Activated naive CD8-positive, alpha-beta T cell treated with anti-CD3 and anti-CD28 coated beads, Interleukin-2, amount 10 ng/mL, durations not matched to agents 7 days and 5 days (primary cell): ENCODE measurements at regions not wholly inside any gene's neighbourhood (a gene's known extent, or its start where the extent isn't known, plus 50 kb on each side); places are given as distances from the start of the nearest gene placed in this dataset.
A peak's percentile ranks its signal among the peaks of the same experiment; 100 is the strongest.

Experiments
- ATAC-seq: fragments of 150-1000 bp; cut with Tn5 transposase; one replicate; pipeline ENCODE4 v1.10.0; 2021; ENCODE audit warnings: low read depth, moderate library complexity
- POLR2A ChIA-PET: fragments of 350-600 bp; sonication (Branson Sonifier 250); formaldehyde crosslinking; loops from one replicate; lab custom pipeline; 2021; ENCODE audit warnings: antibody characterized with exemption; lab: Charles Lee
- DNase-seq: peaks from one replicate; pipeline ENCODE4 v3.0.0; 2021
- H3K27ac Mint-ChIP-seq: one replicate; pipeline ENCODE4 v1.8.0; 2022; ENCODE audit warnings: mild to moderate bottlenecking, mixed read lengths
- H3K27me3 Mint-ChIP-seq: one replicate; pipeline ENCODE4 v1.8.0; 2022; ENCODE audit warnings: mild to moderate bottlenecking, moderate library complexity, mixed read lengths
- H3K36me3 Mint-ChIP-seq: one replicate; pipeline ENCODE4 v1.8.0; 2021; ENCODE audit warnings: mild to moderate bottlenecking, mixed read lengths
- H3K4me1 Mint-ChIP-seq: one replicate; pipeline ENCODE4 v1.8.0; 2021; ENCODE audit warnings: mixed read lengths
- H3K4me3 Mint-ChIP-seq: one replicate; pipeline ENCODE4 v1.8.0; 2022; ENCODE audit warnings: mild to moderate bottlenecking, moderate library complexity, mixed read lengths
- H3K9me3 Mint-ChIP-seq: one replicate; pipeline ENCODE4 v1.8.0; 2021; ENCODE audit warnings: mixed read lengths

- H3K27ac Mint-ChIP-seq, result no peak overlapping the region
- H3K4me3 Mint-ChIP-seq, result no peak overlapping the region
- POLR2A ChIA-PET, result no interaction called here
- H3K9me3 Mint-ChIP-seq, result peaks cover 12% of the 10 kb centered on the region
- H3K4me1 Mint-ChIP-seq, result no peaks in the 10 kb centered on the region
- peaks cover 9% of the 10 kb centered on the region for H3K36me3 Mint-ChIP-seq
- no peaks in the 10 kb centered on the region for H3K27me3 Mint-ChIP-seq
- DNase-seq, result no peak
- ATAC-seq, result no peak
Observed at GRCh38 chr2:217325816-217326215, 466.0 kb upstream of the TNP1 start.

- H3K27ac Mint-ChIP-seq, result no peak overlapping the region
- no peak for DNase-seq
- POLR2A ChIA-PET, result no interaction called here
- H3K4me1 Mint-ChIP-seq, result no peaks in the 10 kb centered on the region
- peaks cover 9% of the 10 kb centered on the region for H3K36me3 Mint-ChIP-seq
- H3K9me3 Mint-ChIP-seq, result peaks cover 12% of the 10 kb centered on the region
- H3K4me3 Mint-ChIP-seq, result no peak overlapping the region
- H3K27me3 Mint-ChIP-seq, result no peaks in the 10 kb centered on the region
- ATAC-seq, result no peak
Observed at GRCh38 chr2:217325251-217325650, 465.4 kb upstream of the TNP1 start.

GRCh38 chr2:217316743-217317142 lies 456.9 kb upstream of the TNP1 start:
- ATAC-seq, result peak; percentile 61
- Mint-ChIP-seq H3K36me3 (peaks cover 10% of the 10 kb centered on the region), H3K27ac (no peak overlapping the region), H3K4me3 (no peak overlapping the region), H3K27me3 (peaks cover 2% of the 10 kb centered on the region), H3K9me3 (peaks cover 3% of the 10 kb centered on the region), H3K4me1 (peaks cover 12% of the 10 kb centered on the region)
- DNase-seq, result no peak
- POLR2A ChIA-PET, result no interaction called here

GRCh38 chr2:217314021-217314460 lies 454.2 kb upstream of the TNP1 start:
- H3K4me3 Mint-ChIP-seq, result no peak overlapping the region
- H3K9me3 Mint-ChIP-seq, result peaks cover 5% of the 10 kb centered on the region
- H3K36me3 Mint-ChIP-seq, result peaks cover 10% of the 10 kb centered on the region
- DNase-seq (no peak), ATAC-seq (no peak)
- POLR2A ChIA-PET, result no interaction called here
- peaks cover 12% of the 10 kb centered on the region for H3K4me1 Mint-ChIP-seq
- no peak overlapping the region for H3K27ac Mint-ChIP-seq
- peaks cover 2% of the 10 kb centered on the region for H3K27me3 Mint-ChIP-seq

GRCh38 chr2:217313386-217313785 lies 453.5 kb upstream of the TNP1 start:
- Mint-ChIP-seq H3K27me3 (peaks cover 2% of the 10 kb centered on the region), H3K9me3 (peaks cover 6% of the 10 kb centered on the region), H3K4me3 (no peak overlapping the region), H3K4me1 (peaks cover 12% of the 10 kb centered on the region), H3K27ac (no peak overlapping the region), H3K36me3 (peaks cover 10% of the 10 kb centered on the region)
- no peak for ATAC-seq
- no peak for DNase-seq
- POLR2A ChIA-PET, result no interaction called here

- no peak overlapping the region for H3K27ac Mint-ChIP-seq
- no peaks in the 10 kb centered on the region for H3K4me1 Mint-ChIP-seq
- no peak for DNase-seq
- H3K27me3 Mint-ChIP-seq, result peaks cover 4% of the 10 kb centered on the region
- H3K36me3 Mint-ChIP-seq, result no peaks in the 10 kb centered on the region
- POLR2A ChIA-PET, result no interaction called here
- ATAC-seq, result no peak
- peaks cover 3% of the 10 kb centered on the region for H3K9me3 Mint-ChIP-seq
- H3K4me3 Mint-ChIP-seq, result no peak overlapping the region
Observed at GRCh38 chr2:217309056-217309455, 449.2 kb upstream of the TNP1 start.

- ATAC-seq (no peak), DNase-seq (no peak)
- Mint-ChIP-seq H3K9me3 (peaks cover 3% of the 10 kb centered on the region), H3K4me3 (no peak overlapping the region), H3K36me3 (no peaks in the 10 kb centered on the region), H3K27me3 (peaks cover 4% of the 10 kb centered on the region), H3K27ac (no peak overlapping the region), H3K4me1 (no peaks in the 10 kb centered on the region)
- POLR2A ChIA-PET, result no interaction called here
Observed at GRCh38 chr2:217307023-217307422, 447.2 kb upstream of the TNP1 start.

- no peaks in the 10 kb centered on the region for H3K4me1 Mint-ChIP-seq
- peaks cover 4% of the 10 kb centered on the region for H3K27me3 Mint-ChIP-seq
- H3K4me3 Mint-ChIP-seq, result no peak overlapping the region
- POLR2A ChIA-PET, result no interaction called here
- ATAC-seq (no peak), DNase-seq (no peak)
- no peak overlapping the region for H3K27ac Mint-ChIP-seq
- H3K36me3 Mint-ChIP-seq, result peaks cover 2% of the 10 kb centered on the region
- peaks cover 3% of the 10 kb centered on the region for H3K9me3 Mint-ChIP-seq
Observed at GRCh38 chr2:217305882-217306281, 446.0 kb upstream of the TNP1 start.

GRCh38 chr2:217304582-217304981 lies 444.7 kb upstream of the TNP1 start:
- no peak overlapping the region for H3K4me3 Mint-ChIP-seq
- no peak overlapping the region for H3K27ac Mint-ChIP-seq
- no peaks in the 10 kb centered on the region for H3K4me1 Mint-ChIP-seq
- peaks cover 4% of the 10 kb centered on the region for H3K27me3 Mint-ChIP-seq
- DNase-seq, result no peak
- no peak for ATAC-seq
- POLR2A ChIA-PET, result no interaction called here
- H3K9me3 Mint-ChIP-seq, result peaks cover 1% of the 10 kb centered on the region
- H3K36me3 Mint-ChIP-seq, result peaks cover 2% of the 10 kb centered on the region

- Mint-ChIP-seq H3K27ac (no peak overlapping the region), H3K4me1 (no peaks in the 10 kb centered on the region), H3K36me3 (peaks cover 2% of the 10 kb centered on the region), H3K4me3 (no peak overlapping the region), H3K9me3 (no peaks in the 10 kb centered on the region), H3K27me3 (peaks cover 4% of the 10 kb centered on the region)
- ATAC-seq (no peak), DNase-seq (no peak)
- POLR2A ChIA-PET, result no interaction called here
Observed at GRCh38 chr2:217302856-217303255, 443.0 kb upstream of the TNP1 start.

- peaks cover 4% of the 10 kb centered on the region for H3K36me3 Mint-ChIP-seq
- H3K9me3 Mint-ChIP-seq, result no peaks in the 10 kb centered on the region
- POLR2A ChIA-PET, result no interaction called here
- ATAC-seq (no peak), DNase-seq (no peak)
- H3K27ac Mint-ChIP-seq, result peak overlapping the region; percentile 11
- H3K27me3 Mint-ChIP-seq, result peaks cover 4% of the 10 kb centered on the region
- no peaks in the 10 kb centered on the region for H3K4me1 Mint-ChIP-seq
- H3K4me3 Mint-ChIP-seq, result no peak overlapping the region
Observed at GRCh38 chr2:217301142-217301925, 441.5 kb upstream of the TNP1 start.

GRCh38 chr2:217299590-217299989 lies 439.7 kb upstream of the TNP1 start:
- DNase-seq, result no peak
- peaks cover 4% of the 10 kb centered on the region for H3K36me3 Mint-ChIP-seq
- ATAC-seq, result no peak
- no peak overlapping the region for H3K4me3 Mint-ChIP-seq
- H3K4me1 Mint-ChIP-seq, result no peaks in the 10 kb centered on the region
- POLR2A ChIA-PET, result no interaction called here
- H3K27ac Mint-ChIP-seq, result no peak overlapping the region
- peaks cover 2% of the 10 kb centered on the region for H3K27me3 Mint-ChIP-seq
- no peaks in the 10 kb centered on the region for H3K9me3 Mint-ChIP-seq

- H3K36me3 Mint-ChIP-seq, result peaks cover 4% of the 10 kb centered on the region
- H3K27ac Mint-ChIP-seq, result no peak overlapping the region
- no peak overlapping the region for H3K4me3 Mint-ChIP-seq
- POLR2A ChIA-PET, result no interaction called here
- H3K4me1 Mint-ChIP-seq, result no peaks in the 10 kb centered on the region
- no peaks in the 10 kb centered on the region for H3K27me3 Mint-ChIP-seq
- H3K9me3 Mint-ChIP-seq, result no peaks in the 10 kb centered on the region
- ATAC-seq (no peak), DNase-seq (no peak)
Observed at GRCh38 chr2:217297096-217297495, 437.2 kb upstream of the TNP1 start.

- H3K27me3 Mint-ChIP-seq, result no peaks in the 10 kb centered on the region
- H3K27ac Mint-ChIP-seq, result no peak overlapping the region
- ATAC-seq, result no peak
- POLR2A ChIA-PET, result no interaction called here
- H3K4me1 Mint-ChIP-seq, result no peaks in the 10 kb centered on the region
- peaks cover 2% of the 10 kb centered on the region for H3K36me3 Mint-ChIP-seq
- no peak overlapping the region for H3K4me3 Mint-ChIP-seq
- H3K9me3 Mint-ChIP-seq, result no peaks in the 10 kb centered on the region
- no peak for DNase-seq
Observed at GRCh38 chr2:217294818-217295217, 435.0 kb upstream of the TNP1 start.
